Osteocyte (in vitro differentiated cells): ENCODE measurements at regions not wholly inside any gene's neighbourhood (a gene's known extent, or its start where the extent isn't known, plus 50 kb on each side); places are given as distances from the start of the nearest gene placed in this dataset.

Source experiments
- DNase-seq: peaks from one replicate; pipeline ENCODE4 v3.0.0; 2021; ENCODE audit warnings: mixed read lengths; ENCODE audit not compliant: unreplicated experiment; ENCODE audit errors: extremely low spot score
- H3K27ac Mint-ChIP-seq: one replicate; pipeline ENCODE4 v1.8.0; 2021; ENCODE audit warnings: mild to moderate bottlenecking, mixed read lengths; ENCODE audit not compliant: unreplicated experiment
- H3K27me3 Mint-ChIP-seq: one replicate; pipeline ENCODE4 v1.8.0; 2021; ENCODE audit warnings: mixed read lengths; ENCODE audit not compliant: unreplicated experiment
- H3K36me3 Mint-ChIP-seq: one replicate; pipeline ENCODE4 v1.8.0; 2021; ENCODE audit warnings: mixed read lengths; ENCODE audit not compliant: unreplicated experiment
- H3K4me1 Mint-ChIP-seq: one replicate; pipeline ENCODE4 v1.8.0; 2021; ENCODE audit warnings: mixed read lengths; ENCODE audit not compliant: unreplicated experiment
- H3K4me3 Mint-ChIP-seq: one replicate; pipeline ENCODE4 v1.8.0; 2021; ENCODE audit warnings: mild to moderate bottlenecking, moderate library complexity, mixed read lengths; ENCODE audit not compliant: unreplicated experiment
- H3K9me3 Mint-ChIP-seq: one replicate; pipeline ENCODE4 v1.8.0; 2021; ENCODE audit warnings: mixed read lengths; ENCODE audit not compliant: unreplicated experiment
- TF ChIP-seq, protein P1 (sequence below): fragments of 200-600 bp; sonication (generic); IDR thresholded peaks from 2 replicates; pipeline ENCODE4 v1.5.0; 2021; ENCODE audit warnings: antibody characterized with exemption, mild to moderate bottlenecking, moderate library complexity

- Mint-ChIP-seq H3K36me3 (no peaks in the 10 kb centered on the region), H3K27ac (no peak overlapping the region), H3K4me1 (peaks cover 2% of the 10 kb centered on the region), H3K9me3 (no peaks in the 10 kb centered on the region), H3K27me3 (peaks cover 3% of the 10 kb centered on the region), H3K4me3 (no peak overlapping the region)
- DNase-seq, result no peak
- TF ChIP-seq, protein P1, sequence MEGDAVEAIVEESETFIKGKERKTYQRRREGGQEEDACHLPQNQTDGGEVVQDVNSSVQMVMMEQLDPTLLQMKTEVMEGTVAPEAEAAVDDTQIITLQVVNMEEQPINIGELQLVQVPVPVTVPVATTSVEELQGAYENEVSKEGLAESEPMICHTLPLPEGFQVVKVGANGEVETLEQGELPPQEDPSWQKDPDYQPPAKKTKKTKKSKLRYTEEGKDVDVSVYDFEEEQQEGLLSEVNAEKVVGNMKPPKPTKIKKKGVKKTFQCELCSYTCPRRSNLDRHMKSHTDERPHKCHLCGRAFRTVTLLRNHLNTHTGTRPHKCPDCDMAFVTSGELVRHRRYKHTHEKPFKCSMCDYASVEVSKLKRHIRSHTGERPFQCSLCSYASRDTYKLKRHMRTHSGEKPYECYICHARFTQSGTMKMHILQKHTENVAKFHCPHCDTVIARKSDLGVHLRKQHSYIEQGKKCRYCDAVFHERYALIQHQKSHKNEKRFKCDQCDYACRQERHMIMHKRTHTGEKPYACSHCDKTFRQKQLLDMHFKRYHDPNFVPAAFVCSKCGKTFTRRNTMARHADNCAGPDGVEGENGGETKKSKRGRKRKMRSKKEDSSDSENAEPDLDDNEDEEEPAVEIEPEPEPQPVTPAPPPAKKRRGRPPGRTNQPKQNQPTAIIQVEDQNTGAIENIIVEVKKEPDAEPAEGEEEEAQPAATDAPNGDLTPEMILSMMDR, result no peak
Observed at GRCh38 chr6:15861486-15861885, 198.7 kb upstream of the DTNBP1 start.

GRCh38 chr6:15854826-15855710 lies 192.2 kb upstream of the DTNBP1 start:
- no peak overlapping the region for H3K4me3 Mint-ChIP-seq
- peak overlapping the region; percentile 70 for H3K27ac Mint-ChIP-seq
- peaks cover 8% of the 10 kb centered on the region for H3K4me1 Mint-ChIP-seq
- peaks cover 5% of the 10 kb centered on the region for H3K27me3 Mint-ChIP-seq
- no peaks in the 10 kb centered on the region for H3K9me3 Mint-ChIP-seq
- no peak for DNase-seq
- H3K36me3 Mint-ChIP-seq, result no peaks in the 10 kb centered on the region
- TF ChIP-seq, protein P1, result no peak

DNA sequence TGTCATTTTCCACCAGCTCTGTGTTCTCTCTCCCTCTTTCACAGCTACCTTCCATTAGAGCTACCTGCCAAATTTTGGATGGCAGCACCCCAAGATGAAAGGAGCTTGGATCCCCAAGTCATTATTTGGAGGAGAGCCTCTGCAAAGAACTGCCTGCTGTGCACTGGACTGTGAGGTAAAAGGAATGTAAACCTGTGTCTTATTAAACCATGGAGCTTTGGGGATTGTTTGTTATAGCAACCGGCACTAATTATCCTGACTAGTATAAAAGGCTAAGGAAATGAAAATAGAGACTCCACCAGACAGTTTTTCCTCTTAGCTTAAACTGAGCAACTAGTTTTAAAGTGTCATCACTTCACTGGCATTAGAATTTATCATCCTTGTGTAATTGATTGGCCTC lies 191.6 kb upstream of the DTNBP1 start:
- H3K4me3 Mint-ChIP-seq, result no peak overlapping the region
- no peaks in the 10 kb centered on the region for H3K9me3 Mint-ChIP-seq
- H3K36me3 Mint-ChIP-seq, result no peaks in the 10 kb centered on the region
- H3K4me1 Mint-ChIP-seq, result peaks cover 8% of the 10 kb centered on the region
- TF ChIP-seq, protein P1, result no peak
- H3K27me3 Mint-ChIP-seq, result peaks cover 5% of the 10 kb centered on the region
- DNase-seq, result no peak
- H3K27ac Mint-ChIP-seq, result peak overlapping the region; percentile 70

DNA sequence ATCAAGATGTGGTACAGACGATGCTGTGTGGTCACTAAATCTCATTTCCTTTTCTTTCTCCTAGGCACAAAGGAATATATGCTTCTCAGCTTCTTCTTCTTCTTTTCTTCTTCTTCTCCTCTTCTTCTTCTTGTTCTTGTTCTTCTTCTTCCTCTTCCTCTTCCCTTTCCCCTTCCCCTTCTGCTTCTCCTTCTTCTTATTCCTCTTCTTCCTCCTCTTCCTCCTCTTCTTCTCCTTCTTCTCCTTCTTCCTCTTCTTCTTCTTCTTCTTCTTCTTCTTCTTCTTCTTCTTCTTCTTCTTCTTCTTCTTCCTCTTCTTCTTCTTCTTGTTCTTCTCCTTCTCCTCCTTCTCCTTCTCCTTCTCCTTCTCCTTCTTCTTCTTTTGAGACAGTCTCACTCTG lies 190.4 kb upstream of the DTNBP1 start:
- H3K36me3 Mint-ChIP-seq, result no peaks in the 10 kb centered on the region
- peaks cover 5% of the 10 kb centered on the region for H3K27me3 Mint-ChIP-seq
- no peak for DNase-seq
- no peak overlapping the region for H3K4me3 Mint-ChIP-seq
- peaks cover 8% of the 10 kb centered on the region for H3K4me1 Mint-ChIP-seq
- TF ChIP-seq, protein P1, result no peak
- no peak overlapping the region for H3K27ac Mint-ChIP-seq
- H3K9me3 Mint-ChIP-seq, result no peaks in the 10 kb centered on the region

- H3K27me3 Mint-ChIP-seq, result peaks cover 5% of the 10 kb centered on the region
- H3K4me3 Mint-ChIP-seq, result no peak overlapping the region
- H3K9me3 Mint-ChIP-seq, result no peaks in the 10 kb centered on the region
- no peaks in the 10 kb centered on the region for H3K36me3 Mint-ChIP-seq
- H3K4me1 Mint-ChIP-seq, result peaks cover 8% of the 10 kb centered on the region
- H3K27ac Mint-ChIP-seq, result no peak overlapping the region
- TF ChIP-seq, protein P1, result no peak
- no peak for DNase-seq
Observed at GRCh38 chr6:15852289-15852688, 189.5 kb upstream of the DTNBP1 start.
